SKM-1 (cell line): ENCODE measurements at regions not wholly inside any gene's neighbourhood (a gene's known extent, or its start where the extent isn't known, plus 50 kb on each side); places are given as distances from the start of the nearest gene placed in this dataset.
A peak's percentile ranks its signal among the peaks of the same experiment; 100 is the strongest.
"Not testable (repeated sequence)": the region's sequence is repeated elsewhere in the genome, so short reads cannot be mapped to it uniquely, and the experiment has no call there.

ENCODE experiments used
- DNase-seq: peaks from one replicate; lab custom pipeline; 2025; ENCODE audit not compliant: unreplicated experiment; lab: John Stamatoyannopoulos, UW

DNA sequence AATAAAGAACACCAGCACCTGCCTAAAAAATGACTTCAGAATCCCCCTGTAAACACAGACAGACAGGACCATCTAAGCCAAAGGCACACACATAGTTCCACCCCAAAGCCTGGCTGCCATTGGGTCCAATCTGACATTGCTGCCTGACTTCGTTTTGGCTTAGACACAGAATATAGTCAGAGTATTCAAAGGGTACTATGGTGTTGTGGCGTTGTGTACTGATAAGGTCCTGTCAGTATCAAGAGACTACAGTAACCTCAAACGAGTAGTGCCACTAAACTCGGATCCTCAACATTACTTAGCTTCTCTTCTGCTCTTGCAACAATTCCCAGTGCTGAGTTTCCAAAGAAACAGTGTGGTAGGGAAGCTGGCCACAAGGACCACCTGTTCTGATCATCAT, 169.3 kb upstream of the NR5A2 start:
- DNase-seq: no peak

DNA sequence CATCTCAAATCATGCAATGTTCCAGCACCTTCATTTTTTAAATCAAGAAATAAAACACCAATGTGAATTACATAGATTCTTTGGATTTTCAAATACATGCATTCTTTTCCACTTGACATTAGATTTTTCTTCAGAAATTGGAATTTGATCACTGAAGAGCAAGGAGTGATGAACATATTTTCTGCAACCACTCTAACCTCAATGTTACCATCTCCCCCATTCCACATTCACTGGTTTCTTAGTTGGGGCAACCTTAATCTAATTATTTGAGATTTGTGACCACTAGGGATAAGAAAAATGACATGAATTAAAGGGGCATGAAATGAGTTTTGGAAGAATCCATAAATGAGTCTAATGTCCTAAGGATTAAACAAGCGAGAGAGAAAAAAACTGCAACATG, 168.7 kb upstream of the NR5A2 start:
- no peak for DNase-seq

GRCh38 chr1:199859491-199859933, 168.0 kb upstream of the NR5A2 start:
- peak; percentile 93 for DNase-seq

DNA sequence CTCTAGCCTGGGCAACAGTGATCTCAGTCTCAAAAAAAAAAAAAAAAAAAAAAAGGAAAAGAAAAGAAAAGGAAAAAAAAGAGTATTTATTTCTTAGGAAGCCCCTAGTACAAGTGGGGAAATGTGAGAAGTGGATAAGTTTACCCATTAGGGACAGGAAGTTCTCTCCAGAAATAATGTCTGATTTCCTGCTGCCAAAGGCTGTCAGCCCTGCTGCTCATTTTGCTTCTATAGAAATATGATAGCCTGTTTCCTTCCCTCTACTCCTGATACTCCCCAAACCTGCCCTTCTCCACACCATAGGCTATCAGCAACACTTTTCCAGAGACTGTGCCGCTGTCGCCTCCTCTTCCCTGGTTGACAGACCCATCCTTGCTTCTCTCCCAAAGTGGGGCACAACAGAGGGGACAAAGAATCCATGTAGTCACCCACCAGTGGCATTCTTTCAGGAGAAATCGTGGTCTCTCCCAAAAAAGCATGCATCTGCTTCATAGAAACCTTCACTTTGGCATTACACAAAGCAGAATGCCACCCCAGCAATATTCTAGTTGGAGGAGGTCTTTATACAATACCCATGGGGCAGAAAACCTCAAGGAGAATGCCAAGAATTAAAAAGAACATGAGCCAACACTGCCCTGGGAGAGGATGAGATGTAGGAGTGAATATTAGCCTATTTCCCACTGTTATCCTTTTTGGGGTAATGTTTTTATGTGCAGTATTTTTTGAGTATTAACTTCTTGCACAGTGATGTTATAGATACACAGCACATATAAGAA, 166.3 kb upstream of the NR5A2 start:
- no peak for DNase-seq

- DNase-seq: no peak
Observed at GRCh38 chr1:199862047-199862446, 165.5 kb upstream of the NR5A2 start.

DNA sequence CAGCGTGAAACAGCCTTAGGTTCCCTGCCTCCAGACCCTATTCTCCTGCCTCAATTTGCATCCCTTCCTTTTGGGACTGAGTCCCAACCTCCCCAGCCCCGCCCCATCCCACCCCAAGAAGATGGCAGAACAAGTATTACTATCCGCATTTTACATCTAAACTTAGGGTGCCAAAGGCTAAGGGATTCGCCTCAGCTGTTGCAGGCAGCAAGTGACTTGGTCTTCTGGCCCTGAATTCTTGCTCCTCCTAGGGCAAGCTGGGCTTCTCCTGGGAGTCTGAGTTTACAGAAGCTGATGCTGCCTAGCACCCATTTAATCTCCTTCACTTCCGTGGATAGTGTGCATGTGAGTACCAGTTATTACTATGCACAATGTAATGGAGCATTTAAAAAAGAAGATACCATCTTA, 161.3 kb upstream of the NR5A2 start:
- no peak for DNase-seq

DNA sequence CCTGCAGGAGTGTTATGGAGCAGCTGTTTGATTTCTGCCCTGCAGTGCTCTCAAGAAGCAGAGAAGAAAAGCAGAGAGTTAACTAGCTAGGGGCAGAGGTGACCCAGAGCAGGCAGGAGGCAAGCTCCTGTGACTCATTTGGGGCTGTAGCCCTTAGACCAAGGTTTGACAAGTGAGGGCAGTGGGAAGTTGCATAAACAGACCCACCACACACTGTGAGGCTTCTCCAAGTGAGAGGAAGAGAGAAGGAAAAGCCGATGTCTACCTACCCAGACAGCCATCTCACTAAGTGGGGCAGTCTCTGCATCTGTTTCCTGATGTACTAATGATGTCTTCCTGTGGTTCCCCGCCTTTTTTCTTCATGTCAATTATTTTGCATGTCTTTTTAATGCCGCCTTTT, 159.9 kb upstream of the NR5A2 start:
- peak; percentile 93 for DNase-seq

DNA sequence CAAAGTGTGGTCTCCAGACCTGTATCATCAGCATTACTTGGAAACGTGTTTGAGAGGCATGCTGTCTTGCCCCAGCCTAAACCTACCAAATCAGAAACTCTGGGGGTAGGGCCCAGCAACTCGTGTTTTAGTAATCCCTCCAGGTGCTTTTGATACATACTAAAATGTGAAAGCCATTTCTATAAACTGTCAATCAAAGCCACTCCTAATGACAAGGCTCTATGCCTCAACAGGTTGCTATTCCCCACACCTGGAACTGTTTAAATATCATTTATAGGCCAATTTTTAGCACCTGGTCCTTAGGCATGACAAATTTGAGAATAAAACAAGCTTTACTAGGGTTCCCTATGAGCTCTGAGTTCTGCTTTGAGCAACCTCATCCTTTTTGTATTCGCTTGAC, 158.7 kb upstream of the NR5A2 start:
- no peak for DNase-seq

GRCh38 chr1:199875337-199875736, 152.2 kb upstream of the NR5A2 start:
- DNase-seq: no peak

DNA sequence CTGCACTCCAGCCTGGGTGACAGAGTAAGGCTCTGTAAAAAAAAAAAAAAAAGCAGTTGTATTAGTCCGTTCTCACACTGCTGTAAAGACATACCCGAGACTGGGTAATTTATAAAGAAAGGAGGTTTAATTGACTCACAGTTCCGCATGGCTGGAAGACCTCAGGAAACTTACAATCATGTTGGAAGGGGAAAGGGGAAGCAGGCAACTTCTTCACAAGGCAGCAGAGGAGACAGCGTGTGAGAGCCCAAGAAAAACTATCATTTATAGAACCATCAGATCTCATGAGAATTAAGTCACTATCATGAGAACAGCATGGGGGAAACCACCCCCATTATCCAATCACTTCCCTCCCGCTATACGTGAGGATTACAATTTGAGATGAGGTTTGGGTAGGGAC, 151.7 kb upstream of the NR5A2 start:
- DNase-seq: no peak

GRCh38 chr1:199877526-199878384, 149.8 kb upstream of the NR5A2 start:
- no peak for DNase-seq

- DNase-seq: peak; percentile 66
Observed at GRCh38 chr1:199878823-199879222, 148.7 kb upstream of the NR5A2 start.

DNA sequence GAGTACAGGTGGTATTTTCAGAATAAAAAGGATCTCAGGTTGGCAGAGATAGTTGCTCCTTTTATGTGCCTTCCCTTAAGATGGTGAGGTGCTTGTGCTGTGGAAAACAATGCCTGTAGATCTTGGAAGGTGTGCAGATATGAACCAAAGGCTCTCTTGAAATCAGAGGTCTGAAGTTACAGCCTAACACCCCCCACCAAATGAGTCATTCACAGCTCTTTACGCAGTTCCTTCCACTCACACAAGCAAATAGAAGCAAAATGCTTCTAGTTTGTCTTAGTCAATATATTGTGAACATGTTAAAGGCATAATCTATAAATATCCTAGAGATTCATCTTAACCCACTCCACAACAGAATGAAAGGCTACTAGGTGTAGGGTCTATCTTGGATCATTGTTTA, 128.9 kb upstream of the NR5A2 start:
- DNase-seq: no peak

DNA sequence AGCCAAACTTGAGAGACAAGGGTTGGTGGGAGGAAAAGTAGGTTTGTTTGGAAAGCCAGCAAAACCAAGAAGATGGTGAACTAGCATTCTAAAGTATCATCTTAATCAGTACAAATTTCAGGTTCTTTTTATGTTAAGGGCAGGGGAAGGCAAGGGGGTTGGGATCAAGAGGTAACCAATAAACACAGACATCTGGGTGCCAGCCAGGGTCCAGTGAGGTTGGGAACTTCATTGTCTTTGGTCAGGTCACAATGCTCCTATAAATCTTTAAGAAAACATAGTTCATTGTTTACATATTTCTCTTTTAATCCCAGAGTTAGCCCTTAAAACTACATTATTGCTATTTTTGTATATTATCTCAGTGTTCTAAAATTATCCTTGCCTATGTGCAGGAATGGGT, 126.2 kb upstream of the NR5A2 start:
- no peak for DNase-seq

DNA sequence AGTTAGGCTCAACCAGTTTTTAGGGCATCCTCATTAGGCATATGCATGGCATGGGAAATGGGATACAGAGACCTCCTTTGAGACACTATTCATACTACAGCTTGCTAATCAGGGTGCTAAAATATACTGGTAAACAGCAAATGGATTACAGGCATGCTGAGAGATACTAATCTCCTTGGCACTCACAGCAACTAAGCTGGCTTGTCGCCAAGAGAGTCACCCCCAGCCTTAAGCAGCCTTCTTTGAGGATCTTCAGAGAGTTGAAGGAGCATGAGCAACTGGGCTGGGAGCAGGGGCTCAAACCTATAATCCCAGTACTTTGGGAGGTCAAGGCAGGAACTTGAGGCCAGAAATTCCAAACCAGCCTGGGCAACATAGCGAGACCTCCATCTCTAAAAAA, 120.1 kb upstream of the NR5A2 start:
- DNase-seq: no peak

DNA sequence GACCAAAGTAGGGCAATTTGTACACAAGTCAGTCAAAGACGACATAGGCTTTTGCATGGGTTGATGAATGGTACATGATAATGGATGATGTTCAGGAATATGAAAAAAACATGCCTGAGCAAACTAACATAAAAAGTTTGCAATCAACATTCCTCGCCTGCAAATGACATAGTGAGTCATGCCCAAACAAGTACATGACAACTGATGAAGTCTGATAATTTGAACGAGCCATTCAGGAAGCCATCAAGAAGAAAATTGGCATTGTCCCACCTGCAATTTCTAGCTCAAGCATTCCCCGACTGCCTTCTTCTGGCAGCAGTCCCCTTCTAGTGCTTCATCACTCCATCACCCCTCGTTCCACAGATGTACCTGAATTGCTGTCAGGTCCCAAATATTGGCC, 118.4 kb upstream of the NR5A2 start:
- no peak for DNase-seq

DNA sequence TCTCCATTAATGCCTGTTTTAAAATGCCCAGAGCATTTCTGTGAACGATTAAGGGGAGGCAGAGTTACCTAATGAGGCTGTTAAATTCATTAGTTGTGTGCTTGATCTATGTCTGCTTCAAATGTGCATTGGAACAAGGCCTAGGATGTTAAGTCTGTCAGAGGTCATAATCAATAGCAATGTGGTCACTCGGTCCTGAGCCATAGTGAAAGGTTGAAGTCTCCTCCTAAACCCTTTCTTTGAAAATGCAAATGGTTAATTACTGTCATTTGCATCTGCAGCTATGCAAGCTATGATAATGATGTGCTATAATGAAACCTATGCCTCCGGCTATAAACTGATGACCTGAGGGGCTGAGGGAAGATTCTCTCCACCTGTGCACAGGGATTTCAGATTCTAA, 114.2 kb upstream of the NR5A2 start:
- no peak for DNase-seq

DNA sequence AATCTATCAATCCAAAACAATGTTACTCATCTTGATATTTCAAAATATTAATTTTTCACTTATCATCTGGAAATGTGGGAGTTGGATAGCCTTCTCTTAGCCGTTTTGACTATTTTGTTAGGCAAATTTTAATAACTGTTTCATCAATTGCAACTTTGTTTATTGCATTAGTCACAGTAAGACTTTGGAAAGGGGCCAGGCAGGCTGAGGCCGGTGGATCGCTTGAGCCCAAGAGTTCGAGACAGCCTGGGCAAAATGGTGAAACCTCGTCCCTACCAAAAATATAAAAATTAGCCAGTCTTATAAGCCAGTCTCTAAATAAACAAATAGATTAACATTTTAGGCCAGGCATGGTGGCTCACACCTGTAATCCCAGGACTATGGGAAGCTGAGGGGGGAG, 113.0 kb upstream of the NR5A2 start:
- DNase-seq: no peak

- no peak for DNase-seq
Observed at GRCh38 chr1:199918196-199918769, 109.2 kb upstream of the NR5A2 start.

DNA sequence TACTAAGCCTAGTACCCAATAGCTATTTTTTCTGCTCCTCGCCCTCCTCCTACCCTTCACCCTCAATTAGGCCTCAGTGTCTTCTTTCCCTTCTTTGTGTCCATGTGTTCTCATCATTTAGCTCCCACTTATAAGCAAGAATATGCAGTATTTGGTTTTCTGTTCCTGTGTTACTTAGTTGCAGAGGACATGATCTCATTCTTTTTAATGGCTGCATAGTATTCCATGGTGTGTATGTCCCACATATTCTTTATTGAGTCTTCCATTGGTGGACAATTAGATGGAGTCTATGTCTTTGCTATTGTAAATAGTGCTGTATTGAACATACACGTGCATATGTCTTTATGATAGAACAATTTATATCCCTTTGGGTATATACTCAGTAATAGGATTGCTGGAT, 106.9 kb upstream of the NR5A2 start:
- DNase-seq: no peak

- DNase-seq: no peak
Observed at GRCh38 chr1:199929556-199929955, 98.0 kb upstream of the NR5A2 start.

GRCh38 chr1:199930067-199930466, 97.4 kb upstream of the NR5A2 start:
- DNase-seq: not testable (repeated sequence)
